H1 (cell line): ENCODE measurements at regions not wholly inside any gene's neighbourhood (a gene's known extent, or its start where the extent isn't known, plus 50 kb on each side); places are given as distances from the start of the nearest gene placed in this dataset.

Experiments used
- CTCF ChIA-PET: fragments of 300-600 bp; sonication (Branson Sonifier 250); formaldehyde crosslinking; loops from one replicate; lab custom pipeline; 2021; ENCODE audit not compliant: partially characterized antibody; lab: Charles Lee
- POLR2A ChIA-PET: fragments of 300-600 bp; sonication (Branson Sonifier 250); formaldehyde crosslinking; loops from one replicate; lab custom pipeline; 2021; ENCODE audit warnings: inconsistent platforms; ENCODE audit not compliant: partially characterized antibody; lab: Charles Lee
- DNase-seq, 2 experiments: peaks; one replicate each; pipeline versions ENCODE4 v3.0.0 to v3.0.0-alpha.2; 2010 to 2022; ENCODE audit warnings: low spot score in 2 of 2, low read depth in 1 of 2, mixed read lengths in 1 of 2
- FAIRE-seq: peaks from 2 replicates; lab custom pipeline; 2011; peaks lifted over from hg19 to GRCh38; lab: Jason Lieb, UNC
- H2AFZ ChIP-seq: 2 replicates; pipeline ENCODE4 v1.8.1; 2012; ENCODE audit warnings: low read length, inconsistent platforms
- H2AK5ac ChIP-seq: 2 replicates; pipeline ENCODE4 v1.6.1; 2013; ENCODE audit warnings: low read depth, low read length
- H2BK120ac ChIP-seq: replicated peaks from 2 replicates; pipeline ENCODE3; 2013; ENCODE audit warnings: low read depth, low read length, inconsistent platforms
- H2BK12ac ChIP-seq: 2 replicates; pipeline ENCODE4 v1.6.1; 2013; ENCODE audit warnings: low read depth, low read length
- H2BK15ac ChIP-seq: 2 replicates; pipeline ENCODE4 v1.6.1; 2013; ENCODE audit warnings: low read length
- H2BK20ac ChIP-seq: 2 replicates; pipeline ENCODE4 v1.6.1; 2013; ENCODE audit warnings: low read length
- H2BK5ac ChIP-seq: 2 replicates; pipeline ENCODE4 v1.6.1; 2013; ENCODE audit warnings: low read depth, low read length
- H3K14ac ChIP-seq: 2 replicates; pipeline ENCODE4 v1.6.1; 2013; ENCODE audit warnings: inconsistent platforms; ENCODE audit not compliant: insufficient read length
- H3K18ac ChIP-seq: 2 replicates; pipeline ENCODE4 v1.6.1; 2013; ENCODE audit warnings: low read length; ENCODE audit errors: extremely low read depth
- H3K23ac ChIP-seq: 2 replicates; pipeline ENCODE4 v1.6.1; 2013; ENCODE audit warnings: inconsistent platforms; ENCODE audit not compliant: insufficient read length
- H3K23me2 ChIP-seq: 2 replicates; pipeline ENCODE4 v1.6.1; 2013; ENCODE audit warnings: low read depth, low read length
- H3K27ac ChIP-seq: 2 replicates; pipeline ENCODE4 v1.6.1; 2011; ENCODE audit warnings: low read depth, low read length, inconsistent platforms
- H3K27me3 ChIP-seq, 4 experiments: replicated peaks in 1 of 4; 1 replicate in 1 of 4; 2 replicates in 3 of 4; pipeline versions ENCODE4 v1.6.1 to v1.8.1; 2011 to 2013; ENCODE audit warnings: low read length in 3 of 4, mild to moderate bottlenecking in 3 of 4, inconsistent platforms in 2 of 4, mixed read lengths in 2 of 4, moderate library complexity in 1 of 4; ENCODE audit not compliant: control insufficient read depth in 3 of 4, insufficient read depth in 3 of 4; ENCODE audit errors: extremely low read depth in 1 of 4
- H3K36me3 ChIP-seq, 4 experiments: 2 replicates each; pipeline versions ENCODE4 v1.6.1 to v1.8.1; 2011 to 2013; ENCODE audit warnings: mild to moderate bottlenecking in 4 of 4, low read length in 3 of 4, moderate library complexity in 2 of 4, control low read depth in 1 of 4, inconsistent platforms in 1 of 4; ENCODE audit not compliant: insufficient read depth in 4 of 4, control insufficient read depth in 2 of 4
- H3K4ac ChIP-seq: replicated peaks from 2 replicates; pipeline ENCODE3; 2013; ENCODE audit warnings: low read length, low read depth, mixed read lengths, inconsistent platforms; ENCODE audit not compliant: insufficient read length
- H3K4me1 ChIP-seq, 4 experiments: replicated peaks in 1 of 4; 1 replicate in 1 of 4; 2 replicates in 3 of 4; pipeline versions ENCODE4 v1.6.1 to v1.8.1; 2011 to 2013; ENCODE audit warnings: low read length in 3 of 4, inconsistent platforms in 2 of 4, mixed read lengths in 1 of 4; ENCODE audit not compliant: insufficient read depth in 4 of 4, control insufficient read depth in 3 of 4
- H3K4me2 ChIP-seq, 2 experiments: 2 replicates each; pipeline versions ENCODE4 v1.6.1 to v1.8.1; 2011 to 2013; ENCODE audit warnings: low read depth in 2 of 2, low read length in 2 of 2, control low read depth in 1 of 2, inconsistent platforms in 1 of 2, mild to moderate bottlenecking in 1 of 2; ENCODE audit not compliant: insufficient read depth in 1 of 2
- H3K4me3 ChIP-seq, 4 experiments: fragments of 200-600, 300-600 bp in 1 of 4; sonication (generic), shearing (Covaris generic), sonication (Bioruptor Twin) in 1 of 4; 2 replicates each; pipeline versions ENCODE4 v1.5.1 to v1.8.1; 2011 to 2016; ENCODE audit warnings: low read length in 4 of 4, low read depth in 3 of 4, control low read depth in 2 of 4, inconsistent platforms in 2 of 4, mild to moderate bottlenecking in 2 of 4, mixed read lengths in 1 of 4, moderate library complexity in 1 of 4; ENCODE audit not compliant: insufficient read depth in 2 of 4; ENCODE audit errors: extremely low read depth in 1 of 4
- H3K56ac ChIP-seq: replicated peaks from 2 replicates; pipeline ENCODE3; 2013; ENCODE audit warnings: low read depth, mild to moderate bottlenecking, mixed read lengths, low read length, inconsistent platforms; ENCODE audit not compliant: insufficient read length
- H3K79me1 ChIP-seq: 2 replicates; pipeline ENCODE4 v1.6.1; 2013; ENCODE audit warnings: low read depth, low read length, control low read depth
- H3K79me2 ChIP-seq, 2 experiments: 2 replicates each; pipeline versions ENCODE4 v1.6.1 to v1.8.1; 2012 to 2013; ENCODE audit warnings: low read length in 2 of 2, mild to moderate bottlenecking in 2 of 2, inconsistent platforms in 1 of 2; ENCODE audit not compliant: insufficient read depth in 2 of 2, control insufficient read depth in 1 of 2
- H3K9ac ChIP-seq, 4 experiments: replicated peaks in 1 of 4; 1 replicate in 1 of 4; 2 replicates in 3 of 4; pipeline versions ENCODE4 v1.6.1 to v1.8.1; 2011 to 2013; ENCODE audit warnings: low read depth in 3 of 4, low read length in 3 of 4, control low read depth in 2 of 4, mild to moderate bottlenecking in 2 of 4, moderate library complexity in 2 of 4, inconsistent platforms in 1 of 4; ENCODE audit errors: extremely low read depth in 1 of 4
- H3K9me3 ChIP-seq, 2 experiments: 2 replicates each; pipeline versions ENCODE4 v1.6.1 to v1.8.1; 2012 to 2013; ENCODE audit warnings: mild to moderate bottlenecking in 2 of 2, moderate library complexity in 2 of 2, control low read depth in 1 of 2, inconsistent platforms in 1 of 2, low read depth in 1 of 2, low read length in 1 of 2, mixed read lengths in 1 of 2; ENCODE audit not compliant: insufficient read depth in 2 of 2
- H4K20me1 ChIP-seq, 2 experiments: replicated peaks in 1 of 2; 2 replicates each; pipeline versions ENCODE3 to v1.8.1; 2011 to 2013; ENCODE audit warnings: inconsistent platforms in 2 of 2, low read length in 2 of 2, mild to moderate bottlenecking in 1 of 2; ENCODE audit not compliant: insufficient read depth in 2 of 2, control insufficient read depth in 1 of 2
- H4K5ac ChIP-seq: 2 replicates; pipeline ENCODE4 v1.6.1; 2013; ENCODE audit warnings: low read length, low read depth, mixed read lengths, inconsistent platforms; ENCODE audit not compliant: insufficient read length
- H4K8ac ChIP-seq: 2 replicates; pipeline ENCODE4 v1.8.0; 2013; ENCODE audit warnings: mild to moderate bottlenecking, moderate library complexity, low read length, inconsistent platforms; ENCODE audit not compliant: insufficient read depth; ENCODE audit errors: extremely low read depth
- H4K91ac ChIP-seq: replicated peaks from 2 replicates; pipeline ENCODE3; 2013; ENCODE audit warnings: low read length, mixed read lengths, inconsistent platforms; ENCODE audit not compliant: insufficient read length
- BCL11A ChIP-seq, 2 experiments: IDR thresholded peaks; one replicate each; pipeline ENCODE4 v1.6.1; 2011; ENCODE audit warnings: low read depth in 2 of 2, low read length in 2 of 2, mild to moderate bottlenecking in 2 of 2
- CBX8 ChIP-seq: fragments of 300-800, 300-1000 bp; sonication (generic); IDR thresholded peaks from 2 replicates; pipeline ENCODE4 v1.7.1; 2016; ENCODE audit warnings: low read depth, low read length, borderline replicate concordance
- EP300 ChIP-seq, 2 experiments: IDR thresholded peaks; 1 replicate in 1 of 2; 2 replicates in 1 of 2; pipeline ENCODE4 v1.6.1; 2011 to 2012; ENCODE audit warnings: low read depth in 2 of 2, low read length in 2 of 2, mild to moderate bottlenecking in 2 of 2, borderline replicate concordance in 1 of 2, inconsistent platforms in 1 of 2, moderate library complexity in 1 of 2
- NANOG ChIP-seq: IDR thresholded peaks from 2 replicates; pipeline ENCODE4 v1.6.1; 2011; ENCODE audit warnings: low read length, low read depth, mild to moderate bottlenecking, inconsistent platforms; ENCODE audit not compliant: insufficient read depth, poor library complexity, severe bottlenecking
- POLR2A ChIP-seq, 2 experiments: IDR thresholded peaks; 1 replicate in 1 of 2; 2 replicates in 1 of 2; pipeline ENCODE4 v1.6.1; 2011; ENCODE audit warnings: low read depth in 2 of 2, low read length in 2 of 2, mild to moderate bottlenecking in 2 of 2; ENCODE audit errors: control extremely low read depth in 1 of 2
- POU5F1 ChIP-seq: IDR thresholded peaks from 2 replicates; pipeline ENCODE4 v1.6.1; 2011; ENCODE audit warnings: low read depth, mild to moderate bottlenecking, low read length, moderate library complexity
- RAD21 ChIP-seq, 2 experiments: IDR thresholded peaks in 1 of 2; conservative IDR thresholded peaks in 1 of 2; 2 replicates each; pipeline ENCODE4 v1.6.1; 2011; ENCODE audit warnings: low read depth in 2 of 2, low read length in 2 of 2, improper control_type of control experiment in 1 of 2, inconsistent platforms in 1 of 2, mild to moderate bottlenecking in 1 of 2, moderate library complexity in 1 of 2
- RBBP5 ChIP-seq: IDR thresholded peaks from 2 replicates; pipeline ENCODE4 v1.7.1; 2012; ENCODE audit warnings: low read depth, mild to moderate bottlenecking, inconsistent platforms, low read length, moderate library complexity, borderline replicate concordance
- SP1 ChIP-seq: IDR thresholded peaks from 2 replicates; pipeline ENCODE4 v1.6.1; 2011; ENCODE audit warnings: low read depth, low read length
- SUZ12 ChIP-seq: fragments of 200-600 bp; sonication (generic); IDR thresholded peaks from 2 replicates; pipeline ENCODE4 v1.6.1; 2012; ENCODE audit warnings: mild to moderate bottlenecking, inconsistent platforms, low read length, moderate library complexity, mixed read lengths
- TEAD4 ChIP-seq: IDR thresholded peaks from 2 replicates; pipeline ENCODE4 v1.6.1; 2012; ENCODE audit warnings: low read depth, low read length, inconsistent platforms, mixed read lengths
- WGBS, 2 experiments: shearing (Covaris generic) in 1 of 2; methylation state at CpG; one replicate each; pipeline versions ENCODE4 v1.1.6 to v1.1.7; 2013 to 2015; ENCODE audit warnings: low lambda C conversion rate in 2 of 2, mixed read lengths in 2 of 2, inconsistent platforms in 1 of 2, low coverage in 1 of 2, missing lambda C conversion rate in 1 of 2; ENCODE audit not compliant: insufficient replicate concordance in 2 of 2, insufficient coverage in 1 of 2, insufficient read length in 1 of 2; ENCODE audit errors: extremely low coverage in 1 of 2, missing lambda C conversion rate in 1 of 2; 5-methylcytosine and 5-hydroxymethylcytosine counted together

DNA sequence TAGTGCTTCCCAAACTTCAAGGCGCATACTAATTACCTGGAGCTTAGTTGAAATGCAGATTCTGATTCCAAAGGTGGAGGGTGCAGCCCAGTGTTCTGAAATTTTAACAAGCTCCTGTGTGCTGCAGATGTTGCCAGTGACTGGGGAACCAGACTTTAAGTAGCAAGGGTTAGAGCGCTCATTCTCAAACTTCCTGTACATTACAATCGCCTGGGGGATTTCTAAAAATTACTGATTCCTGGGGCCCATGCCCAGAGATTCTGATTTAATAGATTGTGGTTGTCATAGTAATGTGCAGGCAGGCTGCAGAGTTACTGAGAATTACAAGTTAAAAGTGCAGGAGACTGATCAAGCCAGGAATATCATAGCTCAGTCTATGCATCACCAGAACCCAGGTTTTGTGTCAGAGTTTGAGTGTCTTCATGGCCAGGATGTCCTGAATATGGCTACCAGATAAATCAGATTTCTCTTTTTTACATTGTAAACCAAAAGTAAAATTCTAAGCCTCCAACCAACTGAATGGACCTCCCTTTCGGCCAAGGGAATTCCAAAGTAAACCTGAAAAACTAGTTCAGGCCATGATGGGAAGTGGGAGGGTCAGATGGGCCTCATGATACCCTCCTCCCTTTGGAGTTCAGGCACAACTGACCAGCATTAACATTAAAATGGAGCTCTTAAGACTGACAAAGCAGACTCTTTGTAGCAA lies 121.6 kb downstream of the ATXN3L start:
- WGBS, 2 experiments, result 5% methylated on average over 3 of the region's 4 CpGs; no CpG with 5 or more reads in 1 of the 2 experiments
- H2AK5ac ChIP-seq, result no peak overlapping the region
- peak overlapping the region in 2 of 4 experiments; percentile 49 to 65; a peak in 4 of 7 replicates for H3K9ac ChIP-seq
- peak overlapping the region; percentile 61 for H4K91ac ChIP-seq
- peak overlapping the region; percentile 86; the same call in 1 of the 2 replicates for H2BK12ac ChIP-seq
- 0 out of 2 replicates have a peak overlapping the region, but pooled peaks have one; percentile 11 for H2BK20ac ChIP-seq
- peak overlapping the region in 3 of 4 experiments; percentile 35 to 48 (median 36); a peak in 4 of 8 replicates for H3K4me3 ChIP-seq
- H3K4ac ChIP-seq, result peak overlapping the region; percentile 13
- peak in 1 of 2 experiments; percentile 51 for DNase-seq
- POLR2A ChIA-PET, result interaction anchor here (0.9 to 2.7 kb wide), 7 partner anchors 11 to 252 kb away, joined by 3 to 20 read pairs (median 4); partner anchors contain the start of gene TMSB4X
- H4K8ac ChIP-seq, result no peak overlapping the region
- peak overlapping the region; percentile 89 for H3K27ac ChIP-seq
- H4K5ac ChIP-seq, result peak overlapping the region; percentile 84
- H3K9me3 ChIP-seq, result no peaks in the 10 kb centered on the region
- no peaks in the 10 kb centered on the region for H3K79me1 ChIP-seq
- H3K27me3 ChIP-seq, result no peaks in the 10 kb centered on the region
- H3K56ac ChIP-seq, result peak overlapping the region; percentile 70
- H3K23me2 ChIP-seq, result no peaks in the 10 kb centered on the region
- peak overlapping the region; percentile 31 to 61 for H3K4me2 ChIP-seq
- no peak overlapping the region for H3K23ac ChIP-seq
- H4K20me1 ChIP-seq, result no peaks in the 10 kb centered on the region
- H2BK15ac ChIP-seq, result no peak overlapping the region
- H2AFZ ChIP-seq, result no peak overlapping the region
- H2BK120ac ChIP-seq, result peak overlapping the region; percentile 83
- H2BK5ac ChIP-seq, result peak overlapping the region; percentile 90
- peak; percentile 99 for FAIRE-seq
- no peaks in the 10 kb centered on the region for H3K79me2 ChIP-seq
- no peaks in the 10 kb centered on the region for H3K36me3 ChIP-seq
- CTCF ChIA-PET, result interaction anchor here (0.9 to 1.7 kb wide), 3 partner anchors 57 to 251 kb away, joined by 3 read pairs; no protein-coding TSS in a partner anchor
- H3K14ac ChIP-seq, result no peak overlapping the region
- H3K18ac ChIP-seq, result peak overlapping the region; percentile 88; the same call in 1 of the 2 replicates
- H3K4me1 ChIP-seq, result peaks cover 0 to 17% (median 7%) of the 10 kb centered on the region in 4 experiments; a peak in 4 of 7 replicates
- TF ChIP-seq RBBP5 (peak; percentile 96; the same call in 1 of the 2 replicates), SP1 (peak; percentile 82), POLR2A (IDR thresholded peaks at IDR 0.05; ENCODE audit: control extremely low read depth in 1 of 2, low read depth in 2 of 2, low read length in 2 of 2) (no peak; a peak in 2 of 3 replicates), EP300 (IDR thresholded peaks at IDR 0.05; ENCODE audit: borderline replicate concordance in 1 of 2, low read depth in 2 of 2, low read length in 2 of 2) (peak in 1 of 2 experiments; percentile 64; a peak in 1 of 3 replicates), SUZ12 (no peak), POU5F1 (no peak), TEAD4 (0 out of 2 replicates have a peak, but pooled peaks have one; percentile 23), NANOG (peak; percentile 43), RAD21 (IDR thresholded peaks at IDR 0.05 in 1 of 2, conservative IDR thresholded peaks at IDR 0.05 in 1 of 2; ENCODE audit: low read depth in 2 of 2, low read length in 2 of 2) (0 out of 4 replicates have a peak, but pooled peaks of 1 of the 2 experiments have one; percentile 18), CBX8 (no peak), BCL11A (IDR thresholded peaks at IDR 0.05; ENCODE audit: low read depth in 2 of 2, low read length in 2 of 2) (no peak)
